DMS79 (cell line): ENCODE measurements at regions not wholly inside any gene's neighbourhood (a gene's known extent, or its start where the extent isn't known, plus 50 kb on each side); places are given as distances from the start of the nearest gene placed in this dataset.
"Not testable (repeated sequence)": the region's sequence is repeated elsewhere in the genome, so short reads cannot be mapped to it uniquely, and the experiment has no call there.

Source experiments
- DNase-seq: peaks from one replicate; lab custom pipeline; 2025; lab: John Stamatoyannopoulos, UW

- DNase-seq, result not testable (repeated sequence)
These were observed 327.7 kb downstream of the REEP3 start for GRCh38 chr10:63848871-63849270.

GRCh38 chr10:63862860-63863259 is 341.7 kb downstream of the REEP3 start:
- DNase-seq, result no peak

DNA sequence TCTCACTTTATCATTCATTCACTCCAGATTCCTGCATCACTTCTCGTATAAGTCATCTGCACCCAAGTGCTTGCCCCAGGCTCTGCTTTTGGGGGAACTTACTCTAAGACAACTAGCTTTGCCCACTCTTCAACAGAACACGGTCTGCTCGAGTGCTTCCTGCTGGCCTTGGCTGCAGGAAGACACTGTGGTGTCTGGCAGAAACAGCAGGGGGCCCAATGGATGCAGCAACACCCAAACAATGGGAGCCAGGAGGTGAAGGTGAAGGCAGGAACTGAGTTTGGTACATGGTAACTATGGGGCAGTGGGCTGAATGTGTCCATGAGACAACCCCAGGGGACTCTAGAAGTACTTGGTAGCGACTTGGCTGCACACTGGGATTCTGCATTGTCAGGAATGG is 344.0 kb downstream of the REEP3 start:
- DNase-seq, result no peak

DNA sequence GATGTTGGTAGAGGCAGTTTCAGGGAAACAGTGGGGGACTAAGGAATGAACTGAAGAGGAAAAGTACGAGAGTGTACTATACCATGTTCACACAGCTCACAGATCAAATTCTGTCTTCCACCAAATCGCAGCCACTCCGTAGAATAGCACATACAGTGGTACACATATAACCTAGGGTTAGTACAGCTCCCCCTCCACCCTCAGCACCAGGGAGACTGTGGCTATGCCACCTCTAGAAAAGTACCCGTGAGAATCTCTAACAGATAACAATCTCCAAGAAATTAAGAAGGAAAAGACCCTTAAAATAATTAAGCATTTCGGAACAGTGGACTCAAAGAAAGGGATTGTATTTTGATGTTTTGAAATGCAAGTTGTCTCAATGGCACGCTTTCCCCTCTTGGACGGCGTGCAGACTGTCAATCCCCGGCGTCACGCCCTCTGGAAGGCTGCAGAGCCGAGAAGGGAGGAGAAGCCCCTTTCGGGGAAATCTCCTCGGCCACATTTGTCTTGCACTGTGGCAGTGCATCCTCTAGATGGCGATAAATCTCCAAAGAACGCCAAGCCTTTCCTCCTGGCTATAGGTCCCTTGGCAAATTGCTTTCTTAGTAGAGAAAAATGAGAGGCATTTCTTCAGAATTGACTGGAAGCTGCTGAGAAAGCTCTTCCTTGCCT is 345.0 kb downstream of the REEP3 start:
- DNase-seq, result no peak

GRCh38 chr10:63866747-63867140 is 345.5 kb downstream of the REEP3 start:
- DNase-seq, result no peak

DNA sequence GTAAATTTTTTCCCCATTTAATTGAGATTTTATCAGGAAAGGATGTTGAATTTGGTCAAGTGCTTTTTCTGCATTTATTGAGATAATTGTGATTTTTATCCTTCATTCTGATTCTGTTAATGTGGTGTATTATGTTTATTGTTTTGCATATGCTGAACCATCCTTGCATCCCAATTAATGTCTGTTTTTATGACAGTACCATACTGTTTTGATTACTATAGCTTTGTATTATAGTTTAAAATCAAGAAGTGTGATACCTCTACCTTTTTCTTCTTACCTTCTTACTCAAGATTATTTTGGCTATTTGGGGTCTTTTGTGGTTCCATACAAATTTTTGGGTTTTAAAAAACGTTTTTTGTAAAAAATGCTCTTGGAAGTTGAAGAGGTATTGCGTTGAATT is 357.2 kb downstream of the REEP3 start:
- DNase-seq, result no peak

DNA sequence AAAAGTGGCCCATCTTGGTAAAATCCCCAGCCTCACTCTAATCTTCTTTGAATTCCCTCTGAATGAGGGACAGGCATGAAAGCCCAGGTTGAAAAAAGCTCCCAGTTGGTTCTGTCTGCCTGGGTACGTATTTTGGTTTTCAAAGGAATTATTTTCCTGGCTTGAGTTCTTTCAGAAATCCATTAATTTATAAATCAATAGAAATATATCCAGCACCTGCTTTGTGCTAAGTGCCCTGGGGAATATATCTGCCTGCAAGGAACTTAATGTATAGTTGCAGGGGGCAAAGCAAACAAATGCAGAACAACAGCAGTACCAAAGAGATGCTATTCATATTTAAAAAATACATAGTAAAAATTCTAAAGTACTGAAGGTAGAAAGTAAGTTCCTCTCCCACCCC is 362.7 kb downstream of the REEP3 start:
- no peak for DNase-seq

GRCh38 chr10:63884426-63884825 is 363.2 kb downstream of the REEP3 start:
- no peak for DNase-seq

- DNase-seq, result no peak
These were observed 364.0 kb downstream of the REEP3 start for GRCh38 chr10:63885156-63885555.

GRCh38 chr10:63886281-63887022 is 365.3 kb downstream of the REEP3 start:
- DNase-seq, result no peak

GRCh38 chr10:63887023-63887589 is 365.9 kb downstream of the REEP3 start:
- DNase-seq, result no peak

DNA sequence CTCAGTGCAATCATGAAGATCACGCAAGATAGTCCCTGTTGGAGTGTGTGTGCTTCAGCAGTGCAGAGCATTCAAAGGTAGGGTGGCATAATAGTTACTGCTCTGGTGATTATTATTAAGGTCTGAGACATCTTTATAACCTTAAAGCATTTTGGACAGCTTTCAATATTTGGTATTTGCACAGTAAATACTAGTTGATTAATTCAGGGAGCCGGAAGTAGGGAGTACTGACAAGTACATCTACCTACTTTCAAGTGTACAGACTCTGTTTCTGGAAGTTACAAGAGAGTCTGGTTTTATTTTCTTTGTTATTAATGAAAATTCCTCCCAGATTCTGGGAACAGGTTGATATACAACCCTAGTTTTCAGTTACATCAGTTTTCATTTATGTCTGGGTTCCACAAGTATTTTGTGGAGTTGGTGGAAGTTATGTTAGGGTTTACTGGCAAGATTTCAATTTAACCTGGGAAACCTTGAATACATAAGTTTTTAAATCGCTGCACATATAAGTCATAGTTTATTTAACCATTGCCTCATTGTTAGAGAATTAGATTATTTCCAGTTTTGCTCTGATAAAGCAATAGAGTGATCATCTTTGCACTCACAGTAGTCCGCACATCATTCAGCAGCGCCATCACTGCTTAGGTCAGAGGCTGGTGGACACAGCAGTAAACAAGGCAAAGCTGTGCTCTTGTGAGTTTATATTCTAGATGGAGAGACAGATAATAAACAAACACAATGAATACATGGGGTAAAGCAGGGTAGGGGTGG is 366.6 kb downstream of the REEP3 start:
- no peak for DNase-seq

DNA sequence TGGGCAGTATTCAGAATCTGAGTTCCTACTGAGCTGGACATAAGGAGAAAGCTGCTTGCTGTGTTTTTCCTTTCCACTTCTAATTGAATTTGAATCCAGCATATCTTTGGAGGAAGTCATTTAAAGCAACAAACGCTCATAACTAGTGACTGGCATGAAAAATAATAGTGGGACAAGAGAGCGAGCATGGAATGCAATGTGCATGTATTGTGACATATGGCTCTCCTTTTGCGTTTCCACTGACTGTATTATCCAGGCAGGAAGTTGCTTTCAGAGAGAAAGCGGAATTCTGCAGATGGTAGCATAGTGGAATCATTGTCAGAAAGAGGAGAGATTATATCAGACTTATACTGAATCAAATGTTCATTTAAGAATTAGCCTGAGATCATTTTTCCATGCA is 368.6 kb downstream of the REEP3 start:
- DNase-seq, result no peak

DNA sequence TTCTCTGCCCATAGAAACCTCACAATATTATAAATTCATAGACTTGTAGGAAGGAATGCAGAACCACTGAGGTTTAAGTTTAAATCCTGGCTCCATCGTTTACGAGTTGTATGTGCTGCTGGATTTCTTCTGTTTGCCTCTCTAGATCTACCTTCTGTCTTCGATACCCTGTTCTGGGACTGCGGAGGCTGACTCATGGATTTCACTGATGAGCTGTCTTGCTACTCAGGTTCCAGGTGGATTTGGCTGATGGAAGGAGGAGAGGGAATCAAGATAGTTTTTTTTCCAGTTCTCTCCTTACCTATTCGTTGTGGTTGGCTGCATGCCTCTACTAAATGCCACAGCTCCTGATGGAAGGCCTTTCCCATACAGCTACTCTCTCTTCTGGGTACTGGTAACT is 375.8 kb downstream of the REEP3 start:
- DNase-seq, result no peak

GRCh38 chr10:63899673-63900300 is 378.6 kb downstream of the REEP3 start:
- no peak for DNase-seq

DNA sequence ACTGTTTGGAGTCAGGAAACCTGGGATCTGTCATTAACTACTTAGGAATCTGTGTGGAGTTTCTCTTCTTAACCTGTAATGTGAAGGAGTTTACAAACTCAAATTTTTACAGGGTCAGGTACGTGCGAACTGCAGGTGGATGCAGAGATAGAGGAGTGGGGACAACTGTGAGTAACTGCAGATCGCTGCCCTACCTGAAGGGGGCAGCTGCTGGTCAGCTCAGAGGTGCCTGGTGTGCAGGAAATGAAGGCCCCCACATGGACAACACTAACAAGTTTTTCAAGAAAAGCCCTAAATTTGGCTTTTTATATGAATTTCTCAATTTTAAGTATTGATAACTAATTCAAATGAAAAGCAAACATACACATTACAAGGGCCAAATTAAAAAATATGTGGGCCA is 380.0 kb downstream of the REEP3 start:
- no peak for DNase-seq

- DNase-seq, result no peak
These were observed 380.7 kb downstream of the REEP3 start for GRCh38 chr10:63901881-63902280.

DNA sequence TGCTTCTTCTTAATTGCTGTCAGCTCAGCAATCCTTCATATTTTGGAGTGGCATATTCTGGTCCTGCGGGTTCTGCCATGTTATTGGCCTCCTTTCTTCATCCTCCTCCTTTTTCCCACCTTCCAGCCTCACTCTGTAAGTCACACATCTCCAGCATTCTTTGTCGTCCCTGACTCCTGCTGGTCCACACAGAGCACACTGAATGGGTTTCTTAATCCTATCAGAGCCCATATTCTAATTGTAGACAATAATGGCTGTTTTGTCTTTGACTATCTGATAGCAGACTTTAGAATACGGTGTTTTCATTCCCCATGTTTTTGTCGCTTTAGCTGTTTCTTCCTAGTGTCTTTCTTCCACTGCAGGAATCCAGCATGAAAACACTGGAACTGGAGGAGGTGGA is 389.6 kb downstream of the REEP3 start:
- no peak for DNase-seq

DNA sequence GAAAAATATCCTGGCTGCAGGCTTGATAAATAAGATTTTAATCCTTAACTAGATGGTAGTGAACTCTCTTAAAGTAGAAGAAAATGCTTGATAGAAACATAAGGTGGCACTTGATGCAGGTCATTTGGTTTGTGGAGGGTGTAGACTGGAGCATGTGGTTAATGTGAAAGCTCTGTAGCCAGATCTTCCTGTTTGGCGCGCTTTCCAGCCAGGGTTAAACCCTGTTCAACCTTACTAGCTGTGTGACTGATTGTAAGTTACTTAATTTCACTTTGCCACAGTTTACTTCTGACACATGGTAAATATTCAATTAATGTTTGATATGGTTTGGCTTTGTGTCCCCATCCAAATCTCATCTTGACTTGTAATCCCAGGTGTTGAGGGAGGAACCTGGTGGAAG is 394.0 kb downstream of the REEP3 start:
- DNase-seq, result no peak

DNA sequence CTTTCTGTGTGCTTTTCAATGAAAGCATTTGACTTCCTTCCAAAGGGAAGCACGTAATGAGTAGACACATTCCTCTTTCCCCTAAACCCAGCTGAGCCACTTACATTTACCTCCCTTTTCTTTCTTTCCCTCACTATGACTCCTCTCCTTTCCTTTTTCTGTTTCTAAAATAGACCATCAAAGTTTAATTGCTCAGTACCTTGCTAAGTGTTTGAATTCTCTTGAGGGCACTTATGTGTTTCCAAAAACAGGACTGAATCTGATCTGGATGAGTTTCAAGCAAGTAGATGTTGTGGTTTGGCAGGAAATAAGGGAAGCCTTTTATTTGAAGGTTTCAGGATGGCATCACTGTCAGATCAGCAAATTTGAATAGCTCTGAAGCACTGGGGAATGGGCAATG is 396.2 kb downstream of the REEP3 start:
- DNase-seq, result peak; percentile 2

- DNase-seq, result no peak
These were observed 398.5 kb downstream of the REEP3 start for GRCh38 chr10:63919575-63920279.

DNA sequence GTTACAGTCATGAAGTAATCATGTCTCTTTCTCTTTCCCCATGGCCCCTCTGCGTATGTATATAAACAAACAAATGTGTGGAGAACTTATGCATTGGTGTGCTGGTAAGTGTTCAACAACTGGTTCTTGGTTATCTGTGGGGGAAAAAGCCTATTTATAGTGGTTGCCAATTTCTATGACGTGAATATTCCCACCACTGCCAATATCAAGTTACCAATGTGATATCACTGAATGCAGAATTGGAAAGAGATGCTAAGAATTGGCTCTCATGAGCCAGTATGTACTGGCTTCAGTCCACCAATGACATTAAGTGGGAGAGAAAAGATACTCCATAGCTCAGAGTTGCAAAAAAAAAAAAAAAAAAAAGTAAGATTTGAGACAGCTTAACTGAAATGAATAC is 399.7 kb downstream of the REEP3 start:
- DNase-seq, result no peak
